Esophagus muscularis mucosa (tissue), 4 donors: ENCODE measurements at regions not wholly inside any gene's neighbourhood (a gene's known extent, or its start where the extent isn't known, plus 50 kb on each side); places are given as distances from the start of the nearest gene placed in this dataset.

Experiments used
- CTCF ChIP-seq, 3 experiments: fragments of 200-600 bp in 2 of 3; fragments of 450-650 bp in 1 of 3; sonication (generic) in 2 of 3; IDR thresholded peaks; one replicate each; pipeline ENCODE4 v1.5.1; 2017 to 2019; ENCODE audit warnings: antibody characterized with exemption in 3 of 3, mild to moderate bottlenecking in 2 of 3, moderate library complexity in 1 of 3
- EP300 ChIP-seq: sonication (generic); formaldehyde crosslinking; IDR thresholded peaks from one replicate; pipeline ENCODE4 v1.6.1; 2017; ENCODE audit warnings: antibody characterized with exemption
- POLR2A ChIP-seq: fragments of 450-650 bp; IDR thresholded peaks from one replicate; pipeline ENCODE4 v1.6.1; 2017; ENCODE audit warnings: antibody characterized with exemption, moderate library complexity, mild to moderate bottlenecking, low read depth
- POLR2AphosphoS5 ChIP-seq, 2 donors: sonication (generic); formaldehyde crosslinking; IDR thresholded peaks; one replicate each; pipeline ENCODE4 v1.6.1; 2017; ENCODE audit warnings: antibody characterized with exemption in 2 of 2

DNA sequence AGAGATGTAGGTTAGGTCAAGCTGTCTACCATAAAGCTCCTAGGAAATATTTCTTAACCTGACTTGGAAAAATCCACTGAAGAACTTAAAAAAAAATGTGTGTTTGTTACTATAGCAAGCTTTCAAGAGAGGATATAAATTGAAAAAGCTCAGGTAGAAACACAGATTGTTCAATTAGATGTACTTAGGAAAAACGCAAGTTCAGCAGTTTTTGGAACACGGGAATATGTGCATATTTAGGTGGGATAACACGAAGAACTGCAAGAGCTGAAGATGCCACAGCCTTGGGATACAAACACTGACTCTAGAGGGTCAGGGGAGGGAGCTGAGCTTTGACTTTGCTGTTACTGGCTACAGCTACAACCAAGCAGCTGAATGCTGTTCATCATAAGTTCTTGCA is 77.8 kb upstream of the FSHB start:
- no peak for TF ChIP-seq EP300
- no peak for TF ChIP-seq CTCF (IDR thresholded peaks at IDR 0.05)
- no peak for TF ChIP-seq POLR2A
- no peak for TF ChIP-seq POLR2AphosphoS5 (IDR thresholded peaks at IDR 0.05)
